ENCODE measurements at regions not wholly inside any gene's neighbourhood (a gene's known extent, or its start where the extent isn't known, plus 50 kb on each side); places are given as distances from the start of the nearest gene placed in this dataset.

DNA sequence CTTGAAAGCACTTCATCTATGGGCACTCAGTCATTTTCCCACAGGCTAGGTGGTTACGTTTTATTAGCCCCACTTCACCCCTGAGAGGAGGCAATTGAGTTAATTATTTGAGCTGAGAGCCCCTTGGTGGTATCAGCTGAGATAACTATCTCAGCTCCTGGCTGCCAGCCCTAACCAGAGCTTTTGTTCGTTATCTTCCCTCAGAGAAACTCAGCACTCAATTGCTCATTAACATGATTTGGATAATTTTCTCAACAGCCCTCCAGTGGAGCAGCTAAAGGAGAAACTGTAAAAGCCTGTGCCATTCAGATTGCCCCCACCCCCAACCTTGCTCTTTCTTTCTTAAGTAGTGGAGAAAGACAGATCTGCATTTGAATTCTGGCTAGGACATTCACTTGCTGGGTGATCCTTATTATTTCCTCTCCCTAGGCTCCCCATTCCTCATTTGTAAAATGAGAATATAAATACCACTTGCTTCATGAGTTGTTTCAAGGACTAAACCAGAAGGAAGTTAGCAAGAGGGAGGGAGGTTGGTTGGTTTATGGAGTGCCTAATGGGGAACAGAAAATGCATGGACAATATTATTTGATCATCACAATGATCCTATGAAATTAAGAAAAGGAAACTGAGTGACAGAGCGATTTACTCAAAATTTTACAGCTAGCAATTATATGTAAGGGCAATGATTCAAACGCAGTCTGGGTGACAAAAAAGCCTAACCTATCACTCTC is 218.7 kb upstream of the FGGY start:
- H3K4me1 ChIP-seq (ENCODE audit: control insufficient read depth, insufficient read depth, low read length) = peaks cover 13% of the 10 kb centered on the region
- no peaks in the 10 kb centered on the region for H3K36me3 ChIP-seq (ENCODE audit: control insufficient read depth, insufficient read depth, low read length)
- no peak overlapping the region for H3K27ac ChIP-seq (ENCODE audit: insufficient read depth, low read depth, low read length, poor library complexity, severe bottlenecking)
- no peaks in the 10 kb centered on the region for H3K27me3 ChIP-seq (ENCODE audit: control insufficient read depth, insufficient read depth, low read length, poor library complexity, severe bottlenecking)
- H3K4me3 ChIP-seq (ENCODE audit: insufficient read depth, low read depth, low read length) = no peak overlapping the region
- WGBS, 2 experiments = 3 to 6% methylated on average over 4 of the region's 4 CpGs
- no peaks in the 10 kb centered on the region for H3K9me3 ChIP-seq (ENCODE audit: control insufficient read depth, low read length)

GRCh38 chr1:59078866-59079265 is 218.0 kb upstream of the FGGY start:
- Histone ChIP-seq H3K36me3 (ENCODE audit: control insufficient read depth, insufficient read depth, low read length) (no peaks in the 10 kb centered on the region), H3K27me3 (ENCODE audit: control insufficient read depth, insufficient read depth, low read length, poor library complexity, severe bottlenecking) (no peaks in the 10 kb centered on the region), H3K9me3 (ENCODE audit: control insufficient read depth, low read length) (no peaks in the 10 kb centered on the region), H3K27ac (ENCODE audit: insufficient read depth, low read depth, low read length, poor library complexity, severe bottlenecking) (no peak overlapping the region), H3K4me1 (ENCODE audit: control insufficient read depth, insufficient read depth, low read length) (peaks cover 18% of the 10 kb centered on the region), H3K4me3 (ENCODE audit: insufficient read depth, low read depth, low read length) (no peak overlapping the region)
- 47% methylated on average over 3 of the region's 3 CpGs for WGBS, 2 experiments

DNA sequence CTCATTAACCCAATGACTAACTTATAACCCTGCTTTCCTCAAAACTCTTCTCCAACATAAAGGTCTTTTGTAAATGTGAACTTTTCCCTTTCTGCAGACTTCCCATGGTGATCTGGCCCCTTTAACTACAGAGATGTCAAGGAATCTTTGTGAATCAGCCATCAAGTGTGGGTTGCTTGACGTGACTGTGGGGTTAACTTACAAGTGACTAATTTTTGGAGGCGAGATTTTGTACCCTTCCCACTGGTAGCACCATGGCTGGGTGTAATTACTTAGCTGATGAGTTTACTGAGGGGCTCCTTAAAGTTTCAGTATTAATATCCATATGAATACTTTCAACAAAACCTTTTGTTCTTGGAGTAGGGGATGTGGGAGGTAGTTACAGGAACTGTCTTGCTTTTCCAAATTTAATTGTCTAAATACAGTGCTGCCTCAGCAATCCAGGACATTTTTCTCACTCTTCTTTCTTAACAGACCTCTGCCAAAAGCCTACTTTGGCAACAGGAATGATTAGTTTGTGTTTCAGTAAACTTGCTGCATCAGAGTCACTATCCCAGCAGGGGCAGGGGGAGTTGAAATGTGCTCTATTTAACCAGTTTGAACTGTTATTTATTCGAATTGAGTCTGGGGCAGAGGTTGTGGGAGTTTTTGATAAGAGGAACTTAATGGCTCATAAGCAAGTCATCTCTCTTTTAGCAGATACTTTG is 217.3 kb upstream of the FGGY start:
- no peak overlapping the region for H3K27ac ChIP-seq (ENCODE audit: insufficient read depth, low read depth, low read length, poor library complexity, severe bottlenecking)

GRCh38 chr1:59081181-59081580 is 215.7 kb upstream of the FGGY start:
- Histone ChIP-seq H3K36me3 (ENCODE audit: control insufficient read depth, insufficient read depth, low read length) (no peaks in the 10 kb centered on the region), H3K27me3 (ENCODE audit: control insufficient read depth, insufficient read depth, low read length, poor library complexity, severe bottlenecking) (no peaks in the 10 kb centered on the region), H3K27ac (ENCODE audit: insufficient read depth, low read depth, low read length, poor library complexity, severe bottlenecking) (no peak overlapping the region), H3K4me3 (ENCODE audit: insufficient read depth, low read depth, low read length) (no peak overlapping the region), H3K9me3 (ENCODE audit: control insufficient read depth, low read length) (no peaks in the 10 kb centered on the region), H3K4me1 (ENCODE audit: control insufficient read depth, insufficient read depth, low read length) (peaks cover 20% of the 10 kb centered on the region)
- 75 to 100% methylated on average over 1 of the region's 1 CpG for WGBS, 2 experiments

More for the DNA sequence above, 217.3 kb upstream of the FGGY start:
- H3K9me3 ChIP-seq (ENCODE audit: control insufficient read depth, low read length) = no peaks in the 10 kb centered on the region
- 18 to 23% methylated on average over 3 of the region's 3 CpGs for WGBS, 2 experiments
- no peaks in the 10 kb centered on the region for H3K27me3 ChIP-seq (ENCODE audit: control insufficient read depth, insufficient read depth, low read length, poor library complexity, severe bottlenecking)
- no peaks in the 10 kb centered on the region for H3K36me3 ChIP-seq (ENCODE audit: control insufficient read depth, insufficient read depth, low read length)
- no peak overlapping the region for H3K4me3 ChIP-seq (ENCODE audit: insufficient read depth, low read depth, low read length)
- H3K4me1 ChIP-seq (ENCODE audit: control insufficient read depth, insufficient read depth, low read length) = peaks cover 20% of the 10 kb centered on the region

GRCh38 chr1:59081795-59082194 is 215.1 kb upstream of the FGGY start:
- H3K9me3 ChIP-seq (ENCODE audit: control insufficient read depth, low read length) = no peaks in the 10 kb centered on the region
- H3K4me1 ChIP-seq (ENCODE audit: control insufficient read depth, insufficient read depth, low read length) = peaks cover 20% of the 10 kb centered on the region
- H3K27me3 ChIP-seq (ENCODE audit: control insufficient read depth, insufficient read depth, low read length, poor library complexity, severe bottlenecking) = no peaks in the 10 kb centered on the region
- no peak overlapping the region for H3K4me3 ChIP-seq (ENCODE audit: insufficient read depth, low read depth, low read length)
- WGBS, 2 experiments = 90 to 91% methylated on average over 5 of the region's 5 CpGs
- no peaks in the 10 kb centered on the region for H3K36me3 ChIP-seq (ENCODE audit: control insufficient read depth, insufficient read depth, low read length)
- H3K27ac ChIP-seq (ENCODE audit: insufficient read depth, low read depth, low read length, poor library complexity, severe bottlenecking) = no peak overlapping the region

- H3K36me3 ChIP-seq (ENCODE audit: control insufficient read depth, insufficient read depth, low read length) = no peaks in the 10 kb centered on the region
- H3K4me3 ChIP-seq (ENCODE audit: insufficient read depth, low read depth, low read length) = no peak overlapping the region
- WGBS, 2 experiments = 51 to 60% methylated on average over 8 to 9 of the region's 9 CpGs
- H3K9me3 ChIP-seq (ENCODE audit: control insufficient read depth, low read length) = no peaks in the 10 kb centered on the region
- H3K27ac ChIP-seq (ENCODE audit: insufficient read depth, low read depth, low read length, poor library complexity, severe bottlenecking) = no peak overlapping the region
- no peaks in the 10 kb centered on the region for H3K27me3 ChIP-seq (ENCODE audit: control insufficient read depth, insufficient read depth, low read length, poor library complexity, severe bottlenecking)
- peaks cover 17% of the 10 kb centered on the region for H3K4me1 ChIP-seq (ENCODE audit: control insufficient read depth, insufficient read depth, low read length)
Observed at GRCh38 chr1:59083946-59084865, 212.7 kb upstream of the FGGY start.

- no peak overlapping the region for H3K4me3 ChIP-seq (ENCODE audit: insufficient read depth, low read depth, low read length)
- no peaks in the 10 kb centered on the region for H3K27me3 ChIP-seq (ENCODE audit: control insufficient read depth, insufficient read depth, low read length, poor library complexity, severe bottlenecking)
- H3K4me1 ChIP-seq (ENCODE audit: control insufficient read depth, insufficient read depth, low read length) = peaks cover 8% of the 10 kb centered on the region
- no peaks in the 10 kb centered on the region for H3K36me3 ChIP-seq (ENCODE audit: control insufficient read depth, insufficient read depth, low read length)
- H3K9me3 ChIP-seq (ENCODE audit: control insufficient read depth, low read length) = no peaks in the 10 kb centered on the region
- WGBS, 2 experiments = 91% methylated on average over 2 of the region's 3 CpGs
- no peak overlapping the region for H3K27ac ChIP-seq (ENCODE audit: insufficient read depth, low read depth, low read length, poor library complexity, severe bottlenecking)
Observed at GRCh38 chr1:59085101-59085500, 211.8 kb upstream of the FGGY start.

- no peak overlapping the region for H3K4me3 ChIP-seq (ENCODE audit: insufficient read depth, low read depth, low read length)
- WGBS, 2 experiments = 88 to 93% methylated on average over 2 to 3 of the region's 4 CpGs
- no peaks in the 10 kb centered on the region for H3K9me3 ChIP-seq (ENCODE audit: control insufficient read depth, low read length)
- no peaks in the 10 kb centered on the region for H3K4me1 ChIP-seq (ENCODE audit: control insufficient read depth, insufficient read depth, low read length)
- no peaks in the 10 kb centered on the region for H3K27me3 ChIP-seq (ENCODE audit: control insufficient read depth, insufficient read depth, low read length, poor library complexity, severe bottlenecking)
- no peaks in the 10 kb centered on the region for H3K36me3 ChIP-seq (ENCODE audit: control insufficient read depth, insufficient read depth, low read length)
- H3K27ac ChIP-seq (ENCODE audit: insufficient read depth, low read depth, low read length, poor library complexity, severe bottlenecking) = no peak overlapping the region
Observed at GRCh38 chr1:59089036-59089798, 207.7 kb upstream of the FGGY start.

GRCh38 chr1:59089922-59090457 is 206.9 kb upstream of the FGGY start:
- no peaks in the 10 kb centered on the region for H3K4me1 ChIP-seq (ENCODE audit: control insufficient read depth, insufficient read depth, low read length)
- H3K27me3 ChIP-seq (ENCODE audit: control insufficient read depth, insufficient read depth, low read length, poor library complexity, severe bottlenecking) = no peaks in the 10 kb centered on the region
- H3K27ac ChIP-seq (ENCODE audit: insufficient read depth, low read depth, low read length, poor library complexity, severe bottlenecking) = no peak overlapping the region
- no peaks in the 10 kb centered on the region for H3K9me3 ChIP-seq (ENCODE audit: control insufficient read depth, low read length)
- 94 to 95% methylated on average over 3 to 4 of the region's 4 CpGs for WGBS, 2 experiments
- no peaks in the 10 kb centered on the region for H3K36me3 ChIP-seq (ENCODE audit: control insufficient read depth, insufficient read depth, low read length)
- H3K4me3 ChIP-seq (ENCODE audit: insufficient read depth, low read depth, low read length) = no peak overlapping the region

Measured in ectodermal cell (in vitro differentiated cells).